GM18502 (cell line): ENCODE measurements at regions not wholly inside any gene's neighbourhood (a gene's known extent, or its start where the extent isn't known, plus 50 kb on each side); places are given as distances from the start of the nearest gene placed in this dataset.

Source experiments
- ATAC-seq: cut with Tn5 transposase; IDR thresholded peaks from one replicate; pipeline ENCODE4 v1.9.1; 2021; ENCODE audit warnings: mild to moderate bottlenecking; ENCODE audit not compliant: unreplicated experiment, poor library complexity

GRCh38 chr9:113695901-113696300 lies 180.2 kb upstream of the ZNF618 start:
- no peak for ATAC-seq

- ATAC-seq, result no peak
Measured at GRCh38 chr9:113701774-113702755, 174.0 kb upstream of the ZNF618 start.

- ATAC-seq, result no peak
Measured at GRCh38 chr9:113705306-113705927, 170.7 kb upstream of the ZNF618 start.

- no peak for ATAC-seq
Measured at GRCh38 chr9:113705928-113706519, 170.1 kb upstream of the ZNF618 start.

- no peak for ATAC-seq
Measured at GRCh38 chr9:113707953-113708695, 168.0 kb upstream of the ZNF618 start.

- ATAC-seq, result no peak
Measured at GRCh38 chr9:113708821-113709713, 167.0 kb upstream of the ZNF618 start.

- no peak for ATAC-seq
Measured at GRCh38 chr9:113709721-113710120, 166.4 kb upstream of the ZNF618 start.

GRCh38 chr9:113711251-113711650 lies 164.9 kb upstream of the ZNF618 start:
- no peak for ATAC-seq

GRCh38 chr9:113712053-113712452 lies 164.1 kb upstream of the ZNF618 start:
- no peak for ATAC-seq

- no peak for ATAC-seq
Measured at GRCh38 chr9:113715086-113715485, 161.0 kb upstream of the ZNF618 start.

- ATAC-seq, result no peak
Measured at GRCh38 chr9:113719919-113720318, 156.2 kb upstream of the ZNF618 start.

- ATAC-seq, result no peak
Measured at GRCh38 chr9:113720495-113720894, 155.6 kb upstream of the ZNF618 start.

- ATAC-seq, result no peak
Measured at GRCh38 chr9:113721856-113722255, 154.3 kb upstream of the ZNF618 start.

GRCh38 chr9:113724202-113724601 lies 151.9 kb upstream of the ZNF618 start:
- no peak for ATAC-seq

- no peak for ATAC-seq
Measured at GRCh38 chr9:113728989-113729388, 147.1 kb upstream of the ZNF618 start.

- no peak for ATAC-seq
Measured at GRCh38 chr9:113734826-113735225, 141.3 kb upstream of the ZNF618 start.

GRCh38 chr9:113737517-113738271 lies 138.4 kb upstream of the ZNF618 start:
- ATAC-seq, result no peak

- no peak for ATAC-seq
Measured at GRCh38 chr9:113738496-113738892, 137.6 kb upstream of the ZNF618 start.
